ENCODE measurements at regions not wholly inside any gene's neighbourhood (a gene's known extent, or its start where the extent isn't known, plus 50 kb on each side); places are given as distances from the start of the nearest gene placed in this dataset.

DNA sequence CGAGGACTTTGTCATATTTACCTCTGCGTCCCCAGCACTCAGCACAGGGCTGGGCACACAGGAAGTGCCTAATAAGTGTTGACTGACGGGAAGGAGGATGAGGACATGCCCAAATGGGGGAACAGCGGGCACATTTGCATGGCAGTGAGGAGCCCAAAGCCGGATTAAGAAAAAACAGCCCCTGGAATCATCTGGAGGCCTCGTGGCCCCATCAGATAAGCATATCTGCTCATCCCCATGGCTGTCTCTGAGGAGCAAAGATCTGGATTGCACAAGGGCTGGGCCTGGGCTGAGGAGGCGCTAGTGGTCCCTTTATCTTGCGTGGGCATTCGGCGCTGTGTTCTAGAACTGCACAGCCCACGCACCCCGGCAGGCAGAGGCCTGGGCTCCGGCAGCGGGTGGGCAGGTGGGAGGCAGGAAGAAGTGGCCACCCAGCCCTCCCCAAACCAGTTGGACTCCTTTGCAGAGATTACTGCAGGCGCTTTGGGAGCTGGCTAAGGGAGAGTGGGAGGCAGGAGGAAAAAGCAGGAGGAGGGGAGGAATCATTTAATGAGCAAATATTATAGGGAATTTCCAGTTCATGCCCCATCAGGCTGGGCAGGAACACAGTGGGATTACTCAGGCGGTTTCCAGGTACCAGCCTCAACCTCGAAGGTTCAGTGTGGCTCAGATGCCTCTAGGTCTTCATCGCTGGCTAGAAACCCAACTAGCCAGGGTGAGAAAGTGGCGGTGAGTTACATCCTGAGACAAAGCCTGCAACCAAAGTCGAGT is 108.1 kb downstream of the CEBPB start:
- DNase-seq (ENCODE audit: low spot score): no peak

- no peak for DNase-seq (ENCODE audit: low spot score)
These were observed 108.6 kb downstream of the CEBPB start for GRCh38 chr20:50299325-50299629.

GRCh38 chr20:50301165-50301564 is 110.5 kb downstream of the CEBPB start:
- no peak for DNase-seq (ENCODE audit: low spot score)

DNA sequence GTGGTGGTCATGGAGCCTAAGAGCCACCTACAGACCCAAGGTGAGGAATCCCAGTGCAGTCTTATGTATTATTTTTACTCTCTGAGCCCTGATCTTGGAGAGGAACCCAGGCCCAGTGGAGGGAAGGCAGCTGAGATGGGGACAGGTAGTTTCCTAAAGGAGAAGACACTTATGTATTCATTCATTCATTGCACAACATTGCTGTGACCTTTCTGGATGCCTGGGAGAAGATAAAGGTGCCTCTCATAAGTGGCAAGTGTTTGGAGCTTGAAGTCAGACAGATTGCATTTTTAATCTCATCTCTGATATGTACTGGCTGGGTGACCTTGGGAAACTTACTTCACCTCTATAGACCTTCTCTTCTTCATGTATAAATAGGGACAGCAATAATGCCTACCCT is 111.1 kb downstream of the CEBPB start:
- DNase-seq (ENCODE audit: low spot score): no peak

DNA sequence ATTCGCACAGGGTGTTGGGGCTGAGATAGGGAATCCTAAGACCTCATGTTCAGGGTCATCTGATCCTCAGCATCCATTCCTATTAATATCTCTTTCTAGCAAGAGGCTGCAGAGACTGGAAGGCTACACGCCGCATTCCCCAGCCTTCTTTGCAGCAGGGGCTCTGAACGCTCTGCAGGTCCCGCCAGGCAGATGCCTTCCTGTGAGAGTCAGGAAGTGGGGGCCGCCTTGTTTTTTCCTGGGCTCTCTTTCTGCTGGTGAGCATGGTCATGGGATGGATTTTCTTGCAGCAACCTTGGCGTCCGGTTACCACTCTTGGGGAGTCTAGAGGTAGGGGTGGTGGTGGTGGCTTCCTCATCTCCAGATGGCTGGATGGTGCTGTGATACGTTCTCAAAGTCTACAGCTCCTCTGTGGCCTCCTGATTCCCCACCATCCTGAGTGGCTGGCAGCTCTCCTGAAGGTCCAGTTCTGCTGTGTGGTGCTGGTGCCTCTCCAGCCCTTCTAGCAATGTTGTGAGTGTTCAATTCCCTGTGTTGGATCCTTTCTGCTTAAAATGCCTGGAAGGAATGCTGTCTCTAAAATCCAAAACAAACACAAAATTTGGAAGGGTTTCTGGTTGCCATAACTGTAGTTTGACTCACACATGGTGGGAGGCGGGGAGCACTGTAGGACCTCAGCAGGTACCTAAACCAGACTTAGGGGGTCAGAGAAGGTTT is 111.9 kb downstream of the CEBPB start:
- no peak for DNase-seq (ENCODE audit: low spot score)

- DNase-seq (ENCODE audit: low spot score): peak; percentile 86
These were observed 113.2 kb downstream of the CEBPB start for GRCh38 chr20:50303573-50304500.

- DNase-seq (ENCODE audit: low spot score): no peak
These were observed 113.8 kb downstream of the CEBPB start for GRCh38 chr20:50304501-50304856.

- DNase-seq (ENCODE audit: low spot score): no peak
These were observed 114.4 kb downstream of the CEBPB start for GRCh38 chr20:50304923-50305635.

DNA sequence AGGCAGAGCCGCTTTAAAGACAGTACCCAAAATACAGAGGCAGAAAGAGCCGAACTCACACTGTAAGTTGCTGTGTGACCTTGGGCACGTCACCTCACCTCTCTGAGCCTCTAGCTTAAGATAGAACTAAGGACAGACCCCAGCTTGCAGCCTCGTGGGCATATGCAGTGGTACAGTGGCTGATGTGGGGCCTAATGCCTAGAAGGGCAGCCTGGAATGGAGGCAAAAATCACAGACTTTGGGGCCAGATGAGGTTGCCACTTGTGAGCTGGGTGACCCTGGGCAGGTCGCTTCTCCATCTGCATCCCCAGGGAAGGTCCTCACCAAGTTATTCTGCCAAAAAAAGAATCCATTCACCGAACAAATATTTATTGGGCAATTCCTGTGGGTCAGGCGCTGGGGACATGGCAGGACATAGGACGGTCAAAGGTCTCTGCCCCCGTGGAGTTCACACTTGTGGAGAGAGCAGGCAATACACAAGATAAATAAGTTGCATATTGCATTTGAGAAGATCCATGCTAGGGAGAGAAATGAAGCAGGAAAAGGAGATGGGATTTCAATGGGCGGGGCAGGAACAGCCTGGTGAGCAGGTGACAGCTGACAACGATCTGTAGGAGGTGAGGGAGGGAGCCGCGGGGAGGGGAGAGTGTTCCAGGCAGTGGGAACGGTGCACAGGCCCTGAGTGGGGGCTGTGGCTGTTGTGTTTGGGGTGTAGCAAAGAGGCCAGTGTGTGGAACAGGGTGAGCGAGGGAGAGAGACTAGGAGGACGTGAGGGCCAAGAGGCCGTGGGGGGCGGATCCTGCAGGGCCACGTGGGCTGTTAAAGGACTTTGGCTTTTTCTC is 115.2 kb downstream of the CEBPB start:
- peak; percentile 51 for DNase-seq (ENCODE audit: low spot score)

- DNase-seq (ENCODE audit: low spot score): no peak
These were observed 116.1 kb downstream of the CEBPB start for GRCh38 chr20:50306478-50307423.

- no peak for DNase-seq (ENCODE audit: low spot score)
These were observed 117.5 kb downstream of the CEBPB start for GRCh38 chr20:50308166-50308512.

- DNase-seq (ENCODE audit: low spot score): peak; percentile 49
These were observed 118.1 kb downstream of the CEBPB start for GRCh38 chr20:50308513-50309279.

- DNase-seq (ENCODE audit: low spot score): no peak
These were observed 118.7 kb downstream of the CEBPB start for GRCh38 chr20:50309280-50309763.

- no peak for DNase-seq (ENCODE audit: low spot score)
These were observed 119.4 kb downstream of the CEBPB start for GRCh38 chr20:50309764-50310672.

DNA sequence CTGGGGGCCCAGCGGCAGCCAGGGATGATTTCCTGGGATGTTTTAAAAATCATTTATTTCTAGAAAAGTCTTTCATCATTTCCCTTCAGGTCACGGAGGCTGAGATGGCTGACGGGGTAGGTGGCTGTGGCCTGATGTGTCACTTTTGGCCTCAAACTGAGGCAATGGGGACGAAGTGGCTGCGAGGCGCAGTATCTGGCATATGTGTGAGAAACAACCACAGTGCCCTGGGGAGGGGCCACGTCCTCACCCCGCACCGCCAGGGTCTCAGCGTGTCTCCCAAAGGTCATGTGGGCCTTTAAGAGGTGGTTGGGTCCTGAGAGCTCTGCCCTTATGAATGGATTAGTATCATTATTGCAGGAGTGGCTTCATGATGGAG is 120.0 kb downstream of the CEBPB start:
- no peak for DNase-seq (ENCODE audit: low spot score)

- DNase-seq (ENCODE audit: low spot score): no peak
These were observed 120.8 kb downstream of the CEBPB start for GRCh38 chr20:50311308-50312001.

Data from HT-29 (cell line).